Neural cell (in vitro differentiated cells): ENCODE measurements at regions not wholly inside any gene's neighbourhood (a gene's known extent, or its start where the extent isn't known, plus 50 kb on each side); places are given as distances from the start of the nearest gene placed in this dataset.

Experiments
- H2AFZ ChIP-seq: fragments of 200-600, 300-800 bp; sonication (generic), shearing (Covaris generic); 2 replicates; pipeline ENCODE4 v1.6.0; 2014; ENCODE audit warnings: low read depth, mild to moderate bottlenecking, antibody characterized with exemption, low read length, moderate library complexity
- H3F3A ChIP-seq: fragments of 200-600 bp; shearing (Covaris generic); 2 replicates; pipeline ENCODE4 v1.6.1; 2016; ENCODE audit warnings: mild to moderate bottlenecking, moderate library complexity, mixed read lengths, antibody characterized with exemption, low read length; ENCODE audit not compliant: insufficient read depth, poor library complexity, severe bottlenecking
- H3K27ac ChIP-seq: fragments of 200-600, 300-800 bp; sonication (generic), shearing (Covaris generic); 2 replicates; pipeline ENCODE4 v1.5.1; 2014; ENCODE audit warnings: mild to moderate bottlenecking, low read length, moderate library complexity
- H3K27me3 ChIP-seq: fragments of 300-800, 200-600 bp; sonication (generic), shearing (Covaris generic); 2 replicates; pipeline ENCODE4 v1.6.0; 2014; ENCODE audit warnings: mild to moderate bottlenecking, low read depth, low read length, moderate library complexity; ENCODE audit not compliant: insufficient read depth
- H3K36me3 ChIP-seq: fragments of 300-800, 200-600 bp; sonication (generic), shearing (Covaris generic); 2 replicates; pipeline ENCODE4 v1.5.1; 2014; ENCODE audit warnings: mild to moderate bottlenecking, antibody characterized with exemption, low read length, moderate library complexity; ENCODE audit not compliant: insufficient read depth
- H3K4me2 ChIP-seq: fragments of 300-800, 200-600 bp; sonication (generic), shearing (Covaris generic); 2 replicates; pipeline ENCODE4 v1.6.0; 2014; ENCODE audit warnings: mild to moderate bottlenecking, low read length
- H3K4me3 ChIP-seq: fragments of 300-800, 200-600 bp; sonication (generic), shearing (Covaris generic); 2 replicates; pipeline ENCODE4 v1.5.1; 2014; ENCODE audit warnings: mild to moderate bottlenecking, low read length, moderate library complexity
- H3K79me2 ChIP-seq: fragments of 200-600 bp; shearing (Covaris generic); replicated peaks from 2 replicates; pipeline ENCODE4 v1.6.0; 2014; ENCODE audit warnings: mild to moderate bottlenecking, low read length, moderate library complexity; ENCODE audit not compliant: insufficient read depth
- H3K9ac ChIP-seq: fragments of 300-800, 200-600 bp; sonication (generic), shearing (Covaris generic); 2 replicates; pipeline ENCODE4 v1.6.1; 2016; ENCODE audit warnings: mild to moderate bottlenecking, low read length, mixed read lengths
- H3K9me2 ChIP-seq: fragments of 200-600 bp; shearing (Covaris generic); 2 replicates; pipeline ENCODE4 v1.6.1; 2016; ENCODE audit warnings: mild to moderate bottlenecking, low read length, mixed read lengths; ENCODE audit not compliant: insufficient read depth
- H3K9me3 ChIP-seq: fragments of 200-600, 300-800 bp; sonication (generic), shearing (Covaris generic); 2 replicates; pipeline ENCODE4 v1.6.1; 2016; ENCODE audit warnings: mild to moderate bottlenecking, mixed run types, low read length, moderate library complexity, mixed read lengths
- H4K20me1 ChIP-seq: fragments of 200-600 bp; shearing (Covaris generic); 2 replicates; pipeline ENCODE4 v1.6.1; 2016; ENCODE audit warnings: mild to moderate bottlenecking, mixed run types; ENCODE audit not compliant: insufficient read depth
- EP300 ChIP-seq: fragments of 450-650 bp; conservative IDR thresholded peaks from 2 replicates; pipeline ENCODE4 v1.6.1; 2014; ENCODE audit warnings: antibody characterized with exemption, mild to moderate bottlenecking, moderate library complexity; ENCODE audit not compliant: poor library complexity, severe bottlenecking
- EZH2 ChIP-seq: fragments of 200-600, 300-800 bp; shearing (Covaris generic), sonication (generic); IDR thresholded peaks from 2 replicates; pipeline ENCODE4 v1.6.1; 2014; ENCODE audit warnings: antibody characterized with exemption, low read length, borderline replicate concordance, mild to moderate bottlenecking; ENCODE audit not compliant: insufficient read depth, poor library complexity, severe bottlenecking
- MXI1 ChIP-seq: fragments of 450-650 bp; conservative IDR thresholded peaks from 2 replicates; pipeline ENCODE4 v1.6.1; 2014; ENCODE audit warnings: antibody characterized with exemption, mild to moderate bottlenecking; ENCODE audit not compliant: poor library complexity, severe bottlenecking
- POLR2AphosphoS5 ChIP-seq: IDR thresholded peaks from 2 replicates; pipeline ENCODE4 v1.6.1; 2012
- RAD21 ChIP-seq: fragments of 450-650 bp; conservative IDR thresholded peaks from 2 replicates; pipeline ENCODE4 v1.6.1; 2014; ENCODE audit warnings: antibody characterized with exemption, mild to moderate bottlenecking, moderate library complexity
- REST ChIP-seq: IDR thresholded peaks from 2 replicates; pipeline ENCODE4 v1.6.1; 2012; ENCODE audit warnings: borderline replicate concordance
- SMC3 ChIP-seq: fragments of 450-650 bp; conservative IDR thresholded peaks from 2 replicates; pipeline ENCODE4 v1.6.1; 2014; ENCODE audit warnings: antibody characterized with exemption, mild to moderate bottlenecking, moderate library complexity; ENCODE audit not compliant: poor library complexity
- TAF1 ChIP-seq: IDR thresholded peaks from 2 replicates; pipeline ENCODE4 v1.6.1; 2012; ENCODE audit warnings: low read depth
- TF ChIP-seq, protein P1 (sequence below): fragments of 450-650 bp; IDR thresholded peaks from 2 replicates; pipeline ENCODE4 v1.5.1; 2014; ENCODE audit warnings: antibody characterized with exemption, mild to moderate bottlenecking, moderate library complexity; ENCODE audit not compliant: poor library complexity, severe bottlenecking

- no peaks in the 10 kb centered on the region for H3K9me3 ChIP-seq
- TF ChIP-seq EZH2 = no peak
- TF ChIP-seq MXI1 = no peak
- TF ChIP-seq EP300 = no peak
- no peak for TF ChIP-seq TAF1
- TF ChIP-seq REST = no peak
- no peak for TF ChIP-seq SMC3
- TF ChIP-seq POLR2AphosphoS5 = no peak
- no peak for TF ChIP-seq RAD21
- TF ChIP-seq, protein P1, sequence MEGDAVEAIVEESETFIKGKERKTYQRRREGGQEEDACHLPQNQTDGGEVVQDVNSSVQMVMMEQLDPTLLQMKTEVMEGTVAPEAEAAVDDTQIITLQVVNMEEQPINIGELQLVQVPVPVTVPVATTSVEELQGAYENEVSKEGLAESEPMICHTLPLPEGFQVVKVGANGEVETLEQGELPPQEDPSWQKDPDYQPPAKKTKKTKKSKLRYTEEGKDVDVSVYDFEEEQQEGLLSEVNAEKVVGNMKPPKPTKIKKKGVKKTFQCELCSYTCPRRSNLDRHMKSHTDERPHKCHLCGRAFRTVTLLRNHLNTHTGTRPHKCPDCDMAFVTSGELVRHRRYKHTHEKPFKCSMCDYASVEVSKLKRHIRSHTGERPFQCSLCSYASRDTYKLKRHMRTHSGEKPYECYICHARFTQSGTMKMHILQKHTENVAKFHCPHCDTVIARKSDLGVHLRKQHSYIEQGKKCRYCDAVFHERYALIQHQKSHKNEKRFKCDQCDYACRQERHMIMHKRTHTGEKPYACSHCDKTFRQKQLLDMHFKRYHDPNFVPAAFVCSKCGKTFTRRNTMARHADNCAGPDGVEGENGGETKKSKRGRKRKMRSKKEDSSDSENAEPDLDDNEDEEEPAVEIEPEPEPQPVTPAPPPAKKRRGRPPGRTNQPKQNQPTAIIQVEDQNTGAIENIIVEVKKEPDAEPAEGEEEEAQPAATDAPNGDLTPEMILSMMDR = no peak
- no peaks in the 10 kb centered on the region for H3K9me2 ChIP-seq
- no peaks in the 10 kb centered on the region for H3F3A ChIP-seq
- H4K20me1 ChIP-seq = no peaks in the 10 kb centered on the region
- H3K79me2 ChIP-seq = no peaks in the 10 kb centered on the region
- H3K4me2 ChIP-seq = no peak overlapping the region
- H3K36me3 ChIP-seq = no peaks in the 10 kb centered on the region
- H3K27me3 ChIP-seq = no peaks in the 10 kb centered on the region
- H3K27ac ChIP-seq = no peak overlapping the region
- no peak overlapping the region for H3K4me3 ChIP-seq
- H2AFZ ChIP-seq = no peak overlapping the region
- H3K9ac ChIP-seq = no peak overlapping the region
These were observed 188.9 kb downstream of the BRD1 start for GRCh38 chr22:49638788-49639187.

DNA sequence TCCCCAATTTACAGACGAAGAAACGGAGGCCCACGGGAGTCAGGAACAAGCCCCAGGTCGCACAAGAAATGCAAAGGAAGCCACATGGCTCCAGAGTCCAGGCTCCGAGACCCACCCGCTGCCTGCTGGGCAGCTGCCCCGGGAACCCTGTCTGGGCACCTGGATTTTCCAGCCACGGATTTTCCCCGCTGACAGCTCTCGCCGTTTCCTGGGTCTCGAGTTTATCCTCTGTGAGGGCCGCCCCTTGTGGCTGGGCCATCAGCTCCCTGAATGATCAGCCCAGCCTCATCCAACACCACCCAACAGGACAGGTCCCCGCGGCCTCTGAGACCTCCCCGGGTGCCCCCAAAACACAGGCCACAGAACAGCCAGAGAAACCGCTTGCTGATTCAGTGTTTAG lies 189.7 kb downstream of the BRD1 start:
- H3K27me3 ChIP-seq = no peaks in the 10 kb centered on the region
- H2AFZ ChIP-seq = no peak overlapping the region
- H3K79me2 ChIP-seq = no peaks in the 10 kb centered on the region
- H3K9me3 ChIP-seq = no peaks in the 10 kb centered on the region
- no peaks in the 10 kb centered on the region for H3K36me3 ChIP-seq
- no peaks in the 10 kb centered on the region for H3F3A ChIP-seq
- H4K20me1 ChIP-seq = no peaks in the 10 kb centered on the region
- H3K9me2 ChIP-seq = no peaks in the 10 kb centered on the region
- H3K4me3 ChIP-seq = no peak overlapping the region
- no peak for TF ChIP-seq POLR2AphosphoS5
- TF ChIP-seq, protein P1 = no peak
- H3K27ac ChIP-seq = no peak overlapping the region
- no peak overlapping the region for H3K4me2 ChIP-seq
- no peak overlapping the region for H3K9ac ChIP-seq
